Stimulated activated naive B cell treated with anti-CD40 and anti-IgM and Interleukin-4, amounts not matched to agents 10 μg/mL and 1 μg/mL and 100 μg/mL, for 72 hours (primary cell): ENCODE measurements at regions not wholly inside any gene's neighbourhood (a gene's known extent, or its start where the extent isn't known, plus 50 kb on each side); places are given as distances from the start of the nearest gene placed in this dataset.

Experiments used
- ATAC-seq, 2 donors: fragments of 150-1000 bp; cut with Tn5 transposase; replicated peaks; 2 replicates each; pipeline ENCODE4 v1.10.0; 2021; ENCODE audit warnings: moderate library complexity in 1 of 2
- DNase-seq: peaks from one replicate; pipeline ENCODE4 v3.0.0; 2021
- H3K27ac Mint-ChIP-seq: one replicate; pipeline ENCODE4 v1.8.0; 2022; ENCODE audit warnings: mild to moderate bottlenecking, mixed read lengths
- H3K27me3 Mint-ChIP-seq, 2 donors: one replicate each; pipeline ENCODE4 v1.8.0; 2022; ENCODE audit warnings: mixed read lengths in 2 of 2
- H3K36me3 Mint-ChIP-seq, 2 donors: one replicate each; pipeline ENCODE4 v1.8.0; 2022; ENCODE audit warnings: mixed read lengths in 2 of 2, mild to moderate bottlenecking in 1 of 2
- H3K4me1 Mint-ChIP-seq, 2 donors: one replicate each; pipeline ENCODE4 v1.8.0; 2022; ENCODE audit warnings: mixed read lengths in 2 of 2, mild to moderate bottlenecking in 1 of 2
- H3K4me3 Mint-ChIP-seq, 2 donors: one replicate each; pipeline ENCODE4 v1.8.0; 2022; ENCODE audit warnings: mild to moderate bottlenecking in 2 of 2, mixed read lengths in 2 of 2, moderate library complexity in 1 of 2
- H3K9me3 Mint-ChIP-seq, 2 donors: one replicate each; pipeline ENCODE4 v1.8.0; 2022; ENCODE audit warnings: mixed read lengths in 2 of 2, mild to moderate bottlenecking in 1 of 2

DNA sequence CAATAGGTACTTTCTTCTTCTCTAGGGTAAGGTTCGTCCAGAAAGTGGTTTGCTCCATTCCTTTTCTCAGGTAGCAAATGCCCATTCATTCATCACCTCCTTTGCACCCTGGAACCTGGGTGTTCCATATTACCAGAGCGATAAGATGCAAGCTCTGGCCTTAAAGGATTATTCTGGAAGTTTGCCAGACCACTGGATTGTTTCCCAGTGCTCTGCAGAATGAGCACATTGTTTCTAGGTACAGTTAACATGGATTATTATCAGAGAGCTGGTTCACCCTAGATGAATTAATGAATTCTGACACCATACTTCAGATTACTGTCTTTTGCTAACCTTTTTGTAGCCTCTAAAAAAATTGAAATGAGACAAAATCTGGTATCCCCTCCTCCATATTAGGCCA lies 170.9 kb upstream of the BMP4 start:
- no peak overlapping the region for H3K27ac Mint-ChIP-seq
- no peaks in the 10 kb centered on the region for H3K36me3 Mint-ChIP-seq
- DNase-seq (no peak), ATAC-seq (no peak)
- no peaks in the 10 kb centered on the region for H3K4me1 Mint-ChIP-seq
- no peak overlapping the region for H3K4me3 Mint-ChIP-seq
- peaks cover 0 to 5% of the 10 kb centered on the region in 2 donors for H3K9me3 Mint-ChIP-seq
- peaks cover under 1 to 4% of the 10 kb centered on the region in 2 donors for H3K27me3 Mint-ChIP-seq

DNA sequence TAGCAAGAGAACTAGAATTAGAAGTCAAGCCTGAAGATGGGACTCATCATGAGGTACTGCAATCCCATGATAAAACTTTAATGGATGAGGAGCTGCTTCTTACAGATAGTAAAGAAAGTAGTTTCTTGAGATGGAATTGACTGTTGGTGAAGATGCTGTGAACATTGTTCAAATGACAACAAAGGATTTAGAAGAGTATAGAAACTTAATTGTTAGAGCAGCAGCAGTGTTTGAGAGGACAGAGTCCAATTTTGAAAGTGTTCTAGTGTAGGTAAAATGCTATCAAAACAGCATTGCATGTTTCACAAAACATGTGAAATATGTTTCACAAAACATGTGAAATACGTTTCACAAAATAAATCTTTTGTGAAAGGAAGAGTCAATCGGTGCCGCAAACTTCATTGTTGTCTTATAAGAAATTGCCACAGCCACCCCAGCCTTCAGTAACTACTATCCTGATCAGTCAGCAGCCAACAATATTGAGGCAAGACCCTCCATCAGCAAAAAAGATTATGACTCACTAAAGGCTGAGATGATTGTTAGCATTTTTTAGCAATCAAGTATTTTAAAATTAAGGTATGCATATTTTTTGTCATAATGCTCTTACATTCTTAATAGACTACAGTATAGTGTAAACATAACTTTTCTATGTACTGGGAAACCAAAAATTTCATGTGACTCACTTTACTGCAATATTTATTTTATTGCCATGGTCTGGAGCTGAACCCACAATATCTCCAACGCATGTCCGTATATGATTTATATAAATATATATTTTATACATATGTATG lies 173.4 kb upstream of the BMP4 start:
- no peak for DNase-seq
- no peaks in the 10 kb centered on the region for H3K27me3 Mint-ChIP-seq
- H3K4me1 Mint-ChIP-seq: no peaks in the 10 kb centered on the region
- no peak overlapping the region for H3K27ac Mint-ChIP-seq
- no peaks in the 10 kb centered on the region for H3K9me3 Mint-ChIP-seq
- ATAC-seq: no peak
- H3K4me3 Mint-ChIP-seq: no peak overlapping the region
- no peaks in the 10 kb centered on the region for H3K36me3 Mint-ChIP-seq

DNA sequence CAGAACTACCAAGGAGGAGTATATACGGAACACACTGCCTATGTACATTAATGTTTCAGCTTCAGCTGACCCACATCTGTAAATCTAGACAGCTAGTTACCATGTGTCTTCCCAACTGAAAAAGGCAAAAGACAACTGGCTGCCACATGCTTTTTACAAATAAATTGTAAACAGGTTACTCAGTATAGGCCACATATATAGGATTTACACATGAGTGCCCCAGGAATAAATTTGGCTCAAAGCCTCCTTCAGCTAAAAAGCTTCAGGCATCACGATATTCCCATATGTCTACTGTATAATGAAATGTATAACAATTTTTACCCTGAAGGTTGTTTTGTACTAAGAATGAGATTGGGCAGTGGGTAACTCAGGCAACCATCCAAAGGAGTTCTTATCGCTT lies 175.9 kb upstream of the BMP4 start:
- no peaks in the 10 kb centered on the region for H3K36me3 Mint-ChIP-seq
- peaks cover 0 to 3% of the 10 kb centered on the region in 2 donors for H3K9me3 Mint-ChIP-seq
- no peak for DNase-seq
- ATAC-seq: no peak
- H3K27ac Mint-ChIP-seq: no peak overlapping the region
- H3K4me3 Mint-ChIP-seq: no peak overlapping the region
- H3K27me3 Mint-ChIP-seq: no peaks in the 10 kb centered on the region
- no peaks in the 10 kb centered on the region for H3K4me1 Mint-ChIP-seq

DNA sequence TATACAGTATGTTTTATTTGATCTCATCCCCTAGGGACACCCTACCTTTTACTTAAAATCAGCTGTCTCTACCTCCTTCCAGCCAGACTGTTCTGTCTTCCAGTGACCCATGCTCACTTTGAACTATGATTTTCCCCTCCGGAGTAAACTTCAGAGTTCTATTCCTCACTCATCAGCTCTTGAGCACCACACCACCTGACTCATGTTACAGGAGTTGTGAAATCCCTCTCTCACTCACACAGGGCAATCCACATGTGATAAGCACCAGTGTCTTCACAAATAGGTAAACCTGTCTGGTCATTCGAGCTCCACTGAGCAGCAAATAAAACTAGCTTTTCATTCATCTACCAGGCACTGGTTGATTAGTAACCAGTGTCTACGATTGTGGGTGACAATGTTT lies 177.3 kb upstream of the BMP4 start:
- H3K27ac Mint-ChIP-seq: no peak overlapping the region
- no peaks in the 10 kb centered on the region for H3K4me1 Mint-ChIP-seq
- no peaks in the 10 kb centered on the region for H3K36me3 Mint-ChIP-seq
- no peak overlapping the region for H3K4me3 Mint-ChIP-seq
- H3K27me3 Mint-ChIP-seq: no peaks in the 10 kb centered on the region
- ATAC-seq (no peak), DNase-seq (no peak)
- peaks cover 0 to 3% of the 10 kb centered on the region in 2 donors for H3K9me3 Mint-ChIP-seq

DNA sequence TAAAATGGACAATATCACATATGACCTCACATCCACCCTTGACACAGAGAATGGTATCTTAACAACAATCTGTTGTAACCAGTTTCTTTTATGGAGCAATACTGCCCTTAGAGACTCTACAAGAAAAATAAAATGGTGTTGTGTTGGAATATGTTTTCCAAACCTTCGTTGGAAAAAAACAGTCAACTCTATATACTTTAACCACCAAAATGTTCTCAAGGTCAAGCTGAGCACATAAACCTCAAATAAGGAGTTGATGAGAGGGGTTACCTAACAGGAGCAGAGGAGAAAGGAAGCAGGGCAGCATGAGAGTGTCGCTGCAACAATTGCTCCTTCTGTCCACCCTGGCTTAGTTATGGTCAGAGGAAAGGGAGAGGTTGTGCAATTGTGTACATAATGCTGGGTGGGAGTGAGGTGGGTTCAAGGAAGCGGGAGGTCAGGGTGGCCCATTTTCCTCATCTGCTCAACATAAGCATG lies 179.2 kb upstream of the BMP4 start:
- DNase-seq: no peak
- no peak overlapping the region for H3K27ac Mint-ChIP-seq
- H3K27me3 Mint-ChIP-seq: no peaks in the 10 kb centered on the region
- no peaks in the 10 kb centered on the region for H3K36me3 Mint-ChIP-seq
- H3K4me1 Mint-ChIP-seq: no peaks in the 10 kb centered on the region
- no peak overlapping the region for H3K4me3 Mint-ChIP-seq
- peaks cover 0 to 3% of the 10 kb centered on the region in 2 donors for H3K9me3 Mint-ChIP-seq
- ATAC-seq: no peak

DNA sequence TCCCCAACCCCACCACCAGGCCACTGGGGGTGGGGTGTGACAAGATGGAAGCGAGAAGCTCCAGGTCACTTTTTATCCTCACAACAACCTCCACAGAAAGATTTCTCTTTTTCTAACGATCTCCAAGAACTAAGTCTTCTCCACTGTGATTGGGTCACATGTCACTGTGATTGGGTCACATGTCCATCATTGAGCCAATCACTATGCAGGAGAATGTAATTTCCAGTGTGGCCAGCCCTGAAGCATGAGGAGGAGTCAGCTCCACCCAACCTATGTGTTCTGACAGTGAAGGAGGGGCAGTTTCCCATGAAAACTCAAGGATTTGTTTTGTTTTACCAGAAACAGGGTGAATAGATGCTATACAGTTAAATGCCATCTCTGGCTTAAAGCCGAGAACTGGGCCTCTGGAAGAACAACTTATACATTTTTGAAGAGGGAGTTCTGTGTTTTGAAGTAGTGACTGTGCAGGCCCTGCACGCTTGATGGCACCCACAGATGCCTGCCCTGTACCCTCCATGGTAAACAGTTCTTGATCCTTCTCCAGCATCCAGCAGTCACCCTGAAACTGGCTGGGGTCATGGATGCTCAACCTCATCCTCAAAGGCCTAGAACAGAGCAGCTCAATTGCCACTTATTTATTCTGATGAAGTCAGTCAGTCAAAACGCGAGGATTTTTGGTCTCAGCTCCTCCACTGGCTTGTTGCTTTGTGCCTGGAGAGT lies 180.4 kb upstream of the BMP4 start:
- Mint-ChIP-seq H3K9me3 (peaks cover 0 to 3% of the 10 kb centered on the region in 2 donors), H3K27ac (no peak overlapping the region)
- ATAC-seq: no peak

DNA sequence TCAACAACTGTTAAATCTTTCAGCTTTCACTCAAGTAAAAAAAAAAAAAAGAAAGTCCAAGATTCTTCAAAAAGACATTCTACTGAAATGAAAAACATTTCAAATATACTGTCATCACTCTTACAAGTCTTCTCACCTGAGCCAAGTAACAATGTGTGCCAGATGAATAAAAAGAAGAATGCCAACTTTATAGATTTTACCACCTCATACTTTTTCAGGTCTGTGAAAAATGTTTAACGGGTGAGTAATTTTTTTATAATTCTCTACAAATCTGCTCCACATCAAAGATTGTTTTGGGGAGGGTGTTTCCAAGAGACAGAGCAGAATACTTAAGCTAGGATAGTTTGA lies 181.0 kb upstream of the BMP4 start:
- H3K9me3 Mint-ChIP-seq: peaks cover 0 to 3% of the 10 kb centered on the region in 2 donors
- H3K27ac Mint-ChIP-seq: no peak overlapping the region
- no peaks in the 10 kb centered on the region for H3K36me3 Mint-ChIP-seq
- ATAC-seq: no peak
- no peak for DNase-seq
- no peaks in the 10 kb centered on the region for H3K4me1 Mint-ChIP-seq
- no peak overlapping the region for H3K4me3 Mint-ChIP-seq
- H3K27me3 Mint-ChIP-seq: peaks cover 0 to 5% of the 10 kb centered on the region in 2 donors

More for the DNA sequence above, 180.4 kb upstream of the BMP4 start:
- Mint-ChIP-seq H3K4me1 (no peaks in the 10 kb centered on the region), H3K4me3 (no peak overlapping the region), H3K36me3 (no peaks in the 10 kb centered on the region), H3K27me3 (no peaks in the 10 kb centered on the region)
- no peak for DNase-seq

DNA sequence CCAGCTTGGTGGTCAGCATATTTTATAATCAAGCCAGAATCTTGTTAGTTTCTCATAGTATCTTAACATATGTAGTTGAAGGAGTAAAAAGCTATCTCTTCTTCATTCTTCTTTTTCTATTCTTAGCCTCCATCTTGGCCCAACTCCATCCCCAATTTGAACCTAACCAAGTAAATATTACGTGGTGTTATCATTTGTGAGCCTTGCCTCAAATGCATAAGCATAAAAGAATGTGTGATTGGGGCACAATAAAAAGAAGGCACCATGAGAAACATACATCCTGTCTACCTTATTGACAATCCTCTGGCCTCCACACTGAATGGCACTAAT lies 181.4 kb upstream of the BMP4 start:
- Mint-ChIP-seq H3K27me3 (peaks cover 0 to 9% of the 10 kb centered on the region in 2 donors), H3K4me3 (no peak overlapping the region), H3K36me3 (no peaks in the 10 kb centered on the region), H3K9me3 (peaks cover 0 to 3% of the 10 kb centered on the region in 2 donors), H3K4me1 (no peaks in the 10 kb centered on the region), H3K27ac (no peak overlapping the region)
- ATAC-seq (no peak), DNase-seq (no peak)

DNA sequence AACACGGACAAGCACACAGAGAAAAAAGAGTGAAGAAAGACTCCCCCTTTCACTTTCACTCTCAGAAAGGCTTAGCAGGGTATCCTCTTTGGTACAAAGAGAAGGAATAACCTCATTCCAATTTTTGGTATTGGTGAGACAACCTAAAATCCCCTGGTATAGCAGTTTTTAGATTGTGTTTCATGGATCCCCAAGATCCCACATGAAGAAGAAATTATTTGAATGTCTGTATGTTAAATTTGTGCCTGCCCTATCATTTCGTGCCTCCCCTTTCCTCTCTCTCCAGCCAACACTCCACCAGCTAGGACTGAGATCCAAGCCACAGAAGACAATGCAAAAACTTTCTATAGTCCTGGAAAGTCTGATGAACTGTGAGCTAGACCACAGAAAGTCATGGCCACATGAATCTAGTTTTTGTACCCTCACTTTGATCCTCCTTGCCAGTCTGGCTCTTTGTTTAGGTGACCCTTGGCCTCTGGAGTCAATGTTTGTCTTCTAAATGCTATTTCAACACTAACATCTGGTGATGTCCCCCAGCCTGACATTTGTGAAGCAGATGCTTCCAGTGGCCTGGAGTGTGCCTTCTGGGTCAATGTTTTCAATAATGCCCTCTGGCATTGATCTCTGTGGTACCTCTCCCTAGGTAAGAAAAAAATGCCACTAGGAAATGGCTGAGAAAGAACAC lies 181.9 kb upstream of the BMP4 start:
- Mint-ChIP-seq H3K36me3 (no peaks in the 10 kb centered on the region), H3K4me3 (no peak overlapping the region), H3K27me3 (peaks cover 5 to 11% of the 10 kb centered on the region in 2 donors), H3K27ac (no peak overlapping the region), H3K4me1 (no peaks in the 10 kb centered on the region), H3K9me3 (peaks cover 0 to 3% of the 10 kb centered on the region in 2 donors)
- DNase-seq: no peak
- no peak for ATAC-seq

DNA sequence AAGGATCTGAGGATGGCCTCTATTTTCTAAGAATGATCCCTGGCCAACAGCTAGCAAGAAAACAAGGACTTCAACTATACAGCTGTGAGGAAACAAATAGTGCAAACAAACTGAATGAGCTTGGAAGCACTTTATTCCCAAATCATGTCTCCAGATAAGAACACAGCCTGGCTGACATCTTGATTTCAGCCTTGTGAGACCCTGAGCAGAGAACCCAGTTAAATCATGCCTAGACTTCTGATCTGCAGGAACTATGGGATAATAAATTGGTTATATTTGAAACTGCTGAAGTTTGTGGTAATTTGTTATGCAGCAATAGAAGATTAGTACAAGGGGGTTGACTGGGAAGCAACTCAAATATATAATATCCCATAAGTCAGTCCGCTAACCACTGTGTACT lies 183.9 kb upstream of the BMP4 start:
- Mint-ChIP-seq H3K4me3 (no peak overlapping the region), H3K4me1 (no peaks in the 10 kb centered on the region), H3K27ac (no peak overlapping the region), H3K27me3 (peaks cover 6 to 11% of the 10 kb centered on the region in 2 donors), H3K9me3 (peaks cover 0 to 3% of the 10 kb centered on the region in 2 donors), H3K36me3 (no peaks in the 10 kb centered on the region)
- ATAC-seq (no peak), DNase-seq (no peak)

DNA sequence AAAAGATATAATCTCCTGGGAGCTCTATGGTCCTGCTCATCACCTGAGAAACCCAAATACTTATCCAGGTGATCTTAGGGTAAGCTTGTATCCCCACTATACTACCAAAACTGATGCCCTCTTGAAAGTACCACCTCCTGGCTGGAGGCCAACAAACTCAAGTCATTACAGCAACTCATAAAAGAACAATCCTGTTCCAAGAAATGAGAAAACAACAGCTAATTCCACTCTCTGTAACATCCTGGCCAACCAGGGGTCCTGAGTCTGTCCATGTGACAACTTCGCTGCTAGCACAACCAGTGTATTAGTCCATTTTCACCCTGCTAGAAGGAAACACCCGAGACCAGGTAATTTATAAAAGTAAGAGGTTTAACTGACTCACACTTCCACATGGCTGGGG lies 190.0 kb upstream of the BMP4 start:
- Mint-ChIP-seq H3K27ac (no peak overlapping the region), H3K4me1 (peaks cover 0 to 1% of the 10 kb centered on the region in 2 donors), H3K4me3 (no peak overlapping the region), H3K36me3 (no peaks in the 10 kb centered on the region), H3K9me3 (peaks cover 12 to 18% of the 10 kb centered on the region in 2 donors), H3K27me3 (peaks cover 6 to 11% of the 10 kb centered on the region in 2 donors)
- DNase-seq (no peak), ATAC-seq (no peak)

DNA sequence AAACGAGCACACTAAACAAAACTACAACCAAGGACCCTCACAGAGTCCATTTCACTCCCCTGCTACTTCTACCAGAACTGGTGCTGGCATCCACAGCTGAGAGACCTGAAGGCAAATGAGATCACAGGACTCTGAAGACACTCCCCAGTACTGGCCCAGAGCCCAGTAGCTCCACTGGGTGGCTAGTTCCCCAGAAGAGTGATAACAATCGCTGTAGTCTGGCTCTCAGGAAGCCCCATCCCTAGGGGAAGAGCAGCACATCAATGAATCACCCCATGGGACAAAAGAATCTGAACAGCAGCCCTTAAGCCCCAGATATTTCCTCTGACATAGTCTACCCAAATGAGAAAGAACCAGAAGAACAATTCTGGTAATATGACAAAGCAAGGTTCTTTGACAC lies 190.7 kb upstream of the BMP4 start:
- DNase-seq (no peak), ATAC-seq (no peak)
- H3K27ac Mint-ChIP-seq: no peak overlapping the region
- peaks cover 0 to 1% of the 10 kb centered on the region in 2 donors for H3K4me1 Mint-ChIP-seq
- no peak overlapping the region for H3K4me3 Mint-ChIP-seq
- peaks cover 12 to 18% of the 10 kb centered on the region in 2 donors for H3K9me3 Mint-ChIP-seq
- no peaks in the 10 kb centered on the region for H3K36me3 Mint-ChIP-seq
- peaks cover 6 to 9% of the 10 kb centered on the region in 2 donors for H3K27me3 Mint-ChIP-seq

DNA sequence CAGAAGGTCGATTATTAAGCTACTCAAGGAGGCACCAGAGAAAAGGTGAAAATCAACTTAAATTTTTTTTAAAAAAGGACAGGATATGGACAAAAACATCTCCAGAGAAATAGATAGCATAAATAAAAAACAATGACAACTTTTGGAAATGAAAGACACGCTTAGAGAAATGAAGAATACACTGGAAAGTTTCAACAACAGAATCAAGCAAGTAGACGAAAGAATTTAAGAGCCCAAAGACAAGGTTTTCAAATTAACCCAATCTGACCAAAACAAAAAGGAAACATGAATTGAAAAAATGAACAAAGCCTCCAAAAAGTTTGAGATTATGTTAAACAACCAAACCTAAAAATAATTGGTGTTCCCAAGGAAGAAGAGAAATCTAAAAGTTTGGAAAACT lies 191.1 kb upstream of the BMP4 start:
- Mint-ChIP-seq H3K27ac (no peak overlapping the region), H3K4me3 (no peak overlapping the region), H3K4me1 (peaks cover 0 to 1% of the 10 kb centered on the region in 2 donors), H3K27me3 (peaks cover 4 to 6% of the 10 kb centered on the region in 2 donors), H3K36me3 (no peaks in the 10 kb centered on the region), H3K9me3 (peaks cover 12 to 18% of the 10 kb centered on the region in 2 donors)
- ATAC-seq (no peak), DNase-seq (no peak)

DNA sequence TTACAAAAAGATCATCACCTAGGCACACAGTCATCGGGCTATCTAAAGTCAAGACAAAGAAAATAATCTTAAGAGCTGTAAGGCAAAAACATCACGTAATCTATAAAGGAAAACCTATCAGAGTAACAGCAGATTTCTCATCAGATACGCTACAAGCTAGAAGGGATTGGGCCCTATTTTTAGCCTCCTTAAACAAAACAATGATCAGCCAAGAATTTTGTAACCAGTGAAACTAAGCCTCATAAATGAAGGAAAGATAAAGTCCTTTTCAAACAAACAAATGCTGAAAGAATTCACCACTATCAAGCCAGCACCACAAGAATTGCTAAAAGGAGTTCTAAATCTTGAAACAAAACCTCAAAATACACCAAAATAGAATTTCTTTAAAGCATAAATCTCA lies 191.6 kb upstream of the BMP4 start:
- H3K27me3 Mint-ChIP-seq: peaks cover 0 to 4% of the 10 kb centered on the region in 2 donors
- peaks cover 0 to 1% of the 10 kb centered on the region in 2 donors for H3K4me1 Mint-ChIP-seq
- peaks cover 12 to 18% of the 10 kb centered on the region in 2 donors for H3K9me3 Mint-ChIP-seq
- ATAC-seq: no peak
- no peak overlapping the region for H3K27ac Mint-ChIP-seq
- no peaks in the 10 kb centered on the region for H3K36me3 Mint-ChIP-seq
- no peak for DNase-seq
- H3K4me3 Mint-ChIP-seq: no peak overlapping the region
